ENCODE measurements at regions not wholly inside any gene's neighbourhood (a gene's known extent, or its start where the extent isn't known, plus 50 kb on each side); places are given as distances from the start of the nearest gene placed in this dataset.

- DNase-seq (ENCODE audit: low read depth), result no peak
- TF ChIP-seq CTCF (IDR thresholded peaks at IDR 0.05; ENCODE audit: insufficient read depth, low read length), result no peak
- H3K4me3 ChIP-seq (ENCODE audit: low read depth, low read length), result no peak overlapping the region
Measured at GRCh38 chr20:22776369-22776768, 192.0 kb upstream of the FOXA2 start.

DNA sequence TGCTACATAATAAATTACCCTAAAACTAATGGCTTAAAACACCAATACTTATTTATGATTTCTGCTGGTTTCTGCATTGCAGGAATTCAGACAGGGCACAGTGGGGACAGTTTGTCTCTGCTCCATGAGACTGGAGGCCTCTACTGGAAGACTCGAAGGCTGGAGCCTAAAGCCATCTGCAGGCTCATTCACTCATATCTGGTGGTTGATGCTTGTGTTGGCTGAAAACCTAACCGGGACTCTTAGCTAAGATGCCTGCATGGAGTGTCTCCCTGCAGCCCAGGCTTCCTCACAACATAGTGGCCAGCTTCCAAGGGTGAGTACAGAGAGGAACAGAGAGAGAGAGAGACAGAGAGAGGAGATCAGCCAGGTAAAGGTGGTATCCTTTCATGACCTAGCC, 195.5 kb upstream of the FOXA2 start:
- H3K4me3 ChIP-seq (ENCODE audit: low read depth, low read length), result no peak overlapping the region
- DNase-seq (ENCODE audit: low read depth), result no peak
- no peak for TF ChIP-seq CTCF (IDR thresholded peaks at IDR 0.05; ENCODE audit: insufficient read depth, low read length)

- no peak overlapping the region for H3K4me3 ChIP-seq (ENCODE audit: low read depth, low read length)
- DNase-seq (ENCODE audit: low read depth), result no peak
- no peak for TF ChIP-seq CTCF (IDR thresholded peaks at IDR 0.05; ENCODE audit: insufficient read depth, low read length)
Measured at GRCh38 chr20:22781869-22782268, 197.5 kb upstream of the FOXA2 start.

GRCh38 chr20:22789676-22790075, 205.3 kb upstream of the FOXA2 start:
- no peak overlapping the region for H3K4me3 ChIP-seq (ENCODE audit: low read depth, low read length)
- DNase-seq (ENCODE audit: low read depth), result peak; percentile 19
- no peak for TF ChIP-seq CTCF (IDR thresholded peaks at IDR 0.05; ENCODE audit: insufficient read depth, low read length)

DNA sequence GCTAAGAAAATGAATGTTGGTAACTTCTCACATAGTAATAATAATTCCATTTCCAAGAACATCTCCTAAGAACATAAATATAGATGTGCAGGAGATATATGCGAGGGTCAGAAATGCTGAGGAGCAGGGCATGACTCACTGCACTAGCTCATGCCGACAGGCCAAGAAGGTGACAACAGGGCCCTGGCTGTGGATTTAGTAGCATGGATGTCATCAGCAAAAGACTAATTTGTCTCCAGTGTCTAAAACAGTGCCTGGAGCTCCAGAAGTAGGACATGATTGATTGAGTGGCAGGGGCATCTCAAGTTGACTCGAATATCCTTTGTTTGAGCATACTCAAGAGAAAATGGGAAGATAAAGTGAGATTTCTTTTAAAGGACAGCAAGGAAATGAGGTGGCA, 207.0 kb upstream of the FOXA2 start:
- DNase-seq (ENCODE audit: low read depth), result no peak
- TF ChIP-seq CTCF (IDR thresholded peaks at IDR 0.05; ENCODE audit: insufficient read depth, low read length), result no peak
- no peak overlapping the region for H3K4me3 ChIP-seq (ENCODE audit: low read depth, low read length)

DNA sequence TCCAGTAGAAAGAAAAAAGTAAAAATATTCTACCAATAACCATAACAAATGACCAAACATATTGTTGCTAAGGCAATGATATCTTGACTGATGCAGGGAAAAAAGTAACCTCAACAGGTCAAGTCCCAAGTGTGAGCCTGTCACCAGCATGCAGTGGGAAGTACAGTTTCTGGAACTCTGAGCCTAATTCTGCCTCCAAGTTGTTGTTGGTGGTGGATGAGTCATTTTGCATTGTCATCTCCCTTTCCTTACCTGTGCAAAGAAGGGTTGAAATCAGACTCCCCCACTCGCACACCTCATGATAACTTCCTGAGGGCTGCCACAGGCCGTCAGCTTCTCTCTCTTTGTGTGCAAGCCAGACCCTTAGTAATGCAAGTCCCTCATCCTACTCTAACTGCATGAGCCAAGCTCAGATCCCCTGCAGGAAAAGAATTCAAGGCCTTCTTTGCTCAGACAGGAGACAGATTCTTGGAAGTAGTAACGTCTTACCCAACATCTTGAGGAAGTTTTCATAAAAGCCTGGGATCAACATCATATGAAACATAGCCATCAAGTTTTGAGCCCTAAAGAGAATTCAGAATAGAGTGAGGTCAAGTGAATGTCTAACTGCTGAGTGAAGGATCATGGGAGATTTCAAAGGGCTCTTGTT, 207.6 kb upstream of the FOXA2 start:
- H3K4me3 ChIP-seq (ENCODE audit: low read depth, low read length), result no peak overlapping the region
- DNase-seq (ENCODE audit: low read depth), result peak; percentile 63
- no peak for TF ChIP-seq CTCF (IDR thresholded peaks at IDR 0.05; ENCODE audit: insufficient read depth, low read length)

DNA sequence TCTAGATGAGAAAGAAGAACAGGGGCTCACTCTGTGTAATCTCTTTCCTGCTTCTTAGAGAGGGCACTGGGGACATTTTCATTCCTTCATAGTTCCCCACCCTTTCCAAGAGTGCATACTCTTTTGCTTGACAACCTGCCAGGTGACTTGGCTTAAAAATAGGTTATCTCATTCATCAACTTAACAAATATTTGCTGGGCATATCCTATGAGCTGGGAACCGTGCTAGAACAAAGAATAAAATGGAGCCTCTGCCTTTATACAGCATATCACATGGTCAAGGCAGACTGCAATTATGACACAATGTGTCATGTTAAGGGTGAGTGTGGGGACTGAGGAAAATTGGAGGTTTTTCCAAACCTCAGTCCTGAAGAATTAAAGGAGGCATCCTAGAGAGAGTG, 209.8 kb upstream of the FOXA2 start:
- no peak for TF ChIP-seq CTCF (IDR thresholded peaks at IDR 0.05; ENCODE audit: insufficient read depth, low read length)
- peak; percentile 30 for DNase-seq (ENCODE audit: low read depth)

More for the DNA sequence above, 209.8 kb upstream of the FOXA2 start:
- H3K4me3 ChIP-seq (ENCODE audit: low read depth, low read length), result no peak overlapping the region

Measured in fibroblast of the aortic adventitia (primary cell).